ENCODE measurements at regions not wholly inside any gene's neighbourhood (a gene's known extent, or its start where the extent isn't known, plus 50 kb on each side); places are given as distances from the start of the nearest gene placed in this dataset.

GRCh38 chr20:19807946-19808330 is 49.9 kb downstream of the RIN2 start:
- Histone ChIP-seq H3K27ac (no peak overlapping the region), H3K27me3 (ENCODE audit: insufficient read depth, low read depth) (no peaks in the 10 kb centered on the region), H3K4me2 (no peak overlapping the region), H3K4me1 (ENCODE audit: low read depth, poor library complexity, severe bottlenecking) (peaks cover 13% of the 10 kb centered on the region), H4K20me1 (ENCODE audit: insufficient read depth) (no peaks in the 10 kb centered on the region), H3K79me2 (ENCODE audit: insufficient read depth, low read depth) (no peaks in the 10 kb centered on the region), H3K36me3 (ENCODE audit: insufficient read depth) (no peaks in the 10 kb centered on the region), H3K4me3 (IDR thresholded peaks at IDR 0.05; ENCODE audit: insufficient read depth, low read depth, low read length) (no peak overlapping the region), H2AFZ (ENCODE audit: low read depth) (no peak overlapping the region), H3K9ac (no peak overlapping the region)
- TF ChIP-seq CTCF (conservative IDR thresholded peaks at IDR 0.05; ENCODE audit: low read depth, low read length): no peak

- Histone ChIP-seq H3K36me3 (ENCODE audit: insufficient read depth) (no peaks in the 10 kb centered on the region), H4K20me1 (ENCODE audit: insufficient read depth) (no peaks in the 10 kb centered on the region), H2AFZ (ENCODE audit: low read depth) (no peak overlapping the region), H3K79me2 (ENCODE audit: insufficient read depth, low read depth) (no peaks in the 10 kb centered on the region), H3K4me2 (no peak overlapping the region), H3K4me1 (ENCODE audit: low read depth, poor library complexity, severe bottlenecking) (peaks cover 19% of the 10 kb centered on the region), H3K4me3 (IDR thresholded peaks at IDR 0.05; ENCODE audit: insufficient read depth, low read depth, low read length) (no peak overlapping the region), H3K27me3 (ENCODE audit: insufficient read depth, low read depth) (no peaks in the 10 kb centered on the region), H3K9ac (no peak overlapping the region), H3K27ac (no peak overlapping the region)
- TF ChIP-seq CTCF (conservative IDR thresholded peaks at IDR 0.05; ENCODE audit: low read depth, low read length): no peak
These were observed 50.4 kb downstream of the RIN2 start for GRCh38 chr20:19808498-19808897.

- H3K27ac ChIP-seq: no peak overlapping the region
- no peak overlapping the region for H2AFZ ChIP-seq (ENCODE audit: low read depth)
- H3K9ac ChIP-seq: no peak overlapping the region
- H3K4me3 ChIP-seq (IDR thresholded peaks at IDR 0.05; ENCODE audit: insufficient read depth, low read depth, low read length): no peak overlapping the region
- no peaks in the 10 kb centered on the region for H3K36me3 ChIP-seq (ENCODE audit: insufficient read depth)
- no peaks in the 10 kb centered on the region for H3K27me3 ChIP-seq (ENCODE audit: insufficient read depth, low read depth)
- H3K4me2 ChIP-seq: no peak overlapping the region
- peaks cover 29% of the 10 kb centered on the region for H3K4me1 ChIP-seq (ENCODE audit: low read depth, poor library complexity, severe bottlenecking)
- no peaks in the 10 kb centered on the region for H4K20me1 ChIP-seq (ENCODE audit: insufficient read depth)
- no peak for TF ChIP-seq CTCF (conservative IDR thresholded peaks at IDR 0.05; ENCODE audit: low read depth, low read length)
- no peaks in the 10 kb centered on the region for H3K79me2 ChIP-seq (ENCODE audit: insufficient read depth, low read depth)
These were observed 51.4 kb downstream of the RIN2 start for GRCh38 chr20:19809505-19809904.

GRCh38 chr20:19811231-19811630 is 53.2 kb downstream of the RIN2 start:
- Histone ChIP-seq H4K20me1 (ENCODE audit: insufficient read depth) (no peaks in the 10 kb centered on the region), H3K4me3 (IDR thresholded peaks at IDR 0.05; ENCODE audit: insufficient read depth, low read depth, low read length) (no peak overlapping the region), H3K4me1 (ENCODE audit: low read depth, poor library complexity, severe bottlenecking) (peaks cover 44% of the 10 kb centered on the region), H3K27ac (no peak overlapping the region), H3K27me3 (ENCODE audit: insufficient read depth, low read depth) (no peaks in the 10 kb centered on the region), H3K9ac (no peak overlapping the region), H3K4me2 (no peak overlapping the region), H2AFZ (ENCODE audit: low read depth) (no peak overlapping the region), H3K79me2 (ENCODE audit: insufficient read depth, low read depth) (no peaks in the 10 kb centered on the region), H3K36me3 (ENCODE audit: insufficient read depth) (no peaks in the 10 kb centered on the region)
- TF ChIP-seq CTCF (conservative IDR thresholded peaks at IDR 0.05; ENCODE audit: low read depth, low read length): no peak

- no peak for TF ChIP-seq CTCF (conservative IDR thresholded peaks at IDR 0.05; ENCODE audit: low read depth, low read length)
- H3K4me3 ChIP-seq (IDR thresholded peaks at IDR 0.05; ENCODE audit: insufficient read depth, low read depth, low read length): no peak overlapping the region
- no peaks in the 10 kb centered on the region for H3K79me2 ChIP-seq (ENCODE audit: insufficient read depth, low read depth)
- no peak overlapping the region for H3K4me2 ChIP-seq
- H4K20me1 ChIP-seq (ENCODE audit: insufficient read depth): no peaks in the 10 kb centered on the region
- no peak overlapping the region for H3K9ac ChIP-seq
- peaks cover 53% of the 10 kb centered on the region for H3K4me1 ChIP-seq (ENCODE audit: low read depth, poor library complexity, severe bottlenecking)
- H3K27me3 ChIP-seq (ENCODE audit: insufficient read depth, low read depth): no peaks in the 10 kb centered on the region
- H2AFZ ChIP-seq (ENCODE audit: low read depth): no peak overlapping the region
- no peaks in the 10 kb centered on the region for H3K36me3 ChIP-seq (ENCODE audit: insufficient read depth)
- H3K27ac ChIP-seq: no peak overlapping the region
These were observed 54.0 kb downstream of the RIN2 start for GRCh38 chr20:19812056-19812455.

All from KMS-11 (cell line).